Esophagus muscularis mucosa (tissue), 3 donors: ENCODE measurements at regions not wholly inside any gene's neighbourhood (a gene's known extent, or its start where the extent isn't known, plus 50 kb on each side); places are given as distances from the start of the nearest gene placed in this dataset.

Experiments used
- CTCF ChIP-seq, 3 experiments: fragments of 200-600 bp in 2 of 3; fragments of 450-650 bp in 1 of 3; sonication (generic) in 2 of 3; IDR thresholded peaks; one replicate each; pipeline ENCODE4 v1.5.1; 2017 to 2019; ENCODE audit warnings: antibody characterized with exemption in 3 of 3, mild to moderate bottlenecking in 2 of 3, moderate library complexity in 1 of 3
- POLR2AphosphoS5 ChIP-seq, 2 donors: sonication (generic); formaldehyde crosslinking; IDR thresholded peaks; one replicate each; pipeline ENCODE4 v1.6.1; 2017; ENCODE audit warnings: antibody characterized with exemption in 2 of 2

- TF ChIP-seq CTCF (IDR thresholded peaks at IDR 0.05): no peak
- TF ChIP-seq POLR2AphosphoS5 (IDR thresholded peaks at IDR 0.05): no peak
Observed at GRCh38 chrX:9370893-9371292, 94.0 kb upstream of the TBL1X start.
